ENCODE measurements at regions not wholly inside any gene's neighbourhood (a gene's known extent, or its start where the extent isn't known, plus 50 kb on each side); places are given as distances from the start of the nearest gene placed in this dataset.
"Not testable (repeated sequence)": the region's sequence is repeated elsewhere in the genome, so short reads cannot be mapped to it uniquely, and the experiment has no call there.

DNA sequence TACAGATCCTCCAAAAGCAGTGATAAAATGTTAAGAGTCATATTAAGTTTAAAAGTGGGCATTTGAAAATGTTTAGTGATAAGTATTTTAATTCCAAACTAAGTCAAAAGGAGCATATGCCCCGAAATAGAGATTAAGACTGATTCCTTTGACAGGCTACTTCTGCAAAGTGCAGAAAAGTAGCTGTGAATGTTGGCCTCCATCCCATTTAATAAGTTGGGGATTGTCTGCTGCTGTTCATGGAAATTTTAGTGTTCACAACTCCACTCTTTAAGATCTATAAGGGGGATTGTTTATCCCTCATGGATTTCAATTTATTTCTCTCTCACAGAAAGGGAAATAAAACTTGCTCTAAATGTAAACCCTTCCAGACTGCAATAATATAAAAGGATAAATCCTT lies 278.3 kb downstream of the KCTD12 start:
- DNase-seq = no peak

DNA sequence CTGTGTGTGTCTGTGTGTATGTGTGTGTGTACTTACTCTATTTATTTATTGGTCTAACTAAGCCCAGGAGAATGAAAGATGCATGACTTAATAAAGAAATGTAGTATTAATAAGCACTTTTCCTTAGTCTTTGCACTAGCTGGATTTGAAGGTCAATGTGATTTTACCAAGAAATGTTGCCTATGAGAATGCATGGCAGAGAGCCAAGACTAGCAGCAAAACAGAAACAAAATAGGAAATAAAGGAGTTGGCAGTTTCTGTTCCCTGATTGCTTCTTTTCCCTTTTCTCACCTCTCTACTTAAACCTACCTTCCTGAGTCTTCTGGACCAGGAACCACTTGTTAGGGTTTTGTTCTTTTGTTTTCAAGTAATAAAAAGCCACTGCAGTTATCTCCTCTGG lies 286.1 kb downstream of the KCTD12 start:
- no peak for DNase-seq

DNA sequence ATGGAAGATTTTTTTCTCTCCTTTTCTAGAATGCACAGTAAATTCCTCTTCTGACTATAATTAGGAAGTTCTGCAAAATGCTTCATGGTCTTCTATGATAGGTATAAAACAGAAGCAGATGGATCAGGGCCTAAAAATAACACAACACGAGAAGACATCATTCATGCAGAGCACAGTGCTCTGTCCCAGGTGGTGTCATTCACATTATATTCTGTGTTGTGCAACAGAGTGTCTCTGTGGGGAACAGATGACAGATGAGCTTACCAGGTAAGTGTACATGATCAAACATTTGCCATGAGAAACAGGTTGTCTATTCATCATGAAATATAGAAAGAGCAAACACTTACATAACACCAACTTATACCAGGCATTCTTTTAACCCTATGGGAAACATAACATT lies 288.3 kb downstream of the KCTD12 start:
- no peak for DNase-seq

DNA sequence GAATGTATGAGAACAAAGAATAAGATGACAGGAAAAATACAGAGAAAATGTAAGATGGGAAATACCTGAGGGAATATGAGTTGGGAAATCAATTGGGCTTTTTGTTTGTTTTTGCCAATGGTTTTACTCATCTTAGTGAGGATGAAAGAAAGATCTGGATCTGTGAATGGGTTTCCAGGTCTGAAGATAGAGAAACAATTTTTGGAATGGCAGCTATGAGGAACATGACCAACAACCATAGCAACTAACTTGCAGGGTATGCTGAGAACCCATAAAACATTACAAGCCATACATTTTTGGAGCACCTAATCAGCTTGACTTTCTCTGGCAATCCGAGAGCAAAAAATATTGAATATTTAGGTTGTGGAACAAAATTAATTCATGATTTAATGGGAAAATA lies 290.0 kb downstream of the KCTD12 start:
- DNase-seq = no peak

DNA sequence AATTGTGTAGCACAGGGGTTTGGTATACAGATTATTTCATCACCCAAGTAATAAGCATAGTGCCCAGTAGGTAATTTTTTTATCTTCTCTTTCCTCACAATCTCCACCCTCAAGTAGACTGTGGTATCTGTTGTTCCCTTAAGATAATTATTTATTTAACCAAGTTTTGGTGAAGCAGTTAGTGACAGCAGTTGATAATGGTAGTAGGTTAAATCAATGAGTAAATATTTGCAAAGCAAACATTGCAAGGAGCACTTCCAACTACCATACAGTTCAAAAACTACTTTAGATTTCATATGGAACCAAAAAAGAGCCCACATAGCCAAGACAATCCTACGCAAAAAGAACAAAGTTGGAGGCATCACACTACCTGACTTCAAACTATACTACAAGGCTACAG lies 291.8 kb downstream of the KCTD12 start:
- DNase-seq = no peak

DNA sequence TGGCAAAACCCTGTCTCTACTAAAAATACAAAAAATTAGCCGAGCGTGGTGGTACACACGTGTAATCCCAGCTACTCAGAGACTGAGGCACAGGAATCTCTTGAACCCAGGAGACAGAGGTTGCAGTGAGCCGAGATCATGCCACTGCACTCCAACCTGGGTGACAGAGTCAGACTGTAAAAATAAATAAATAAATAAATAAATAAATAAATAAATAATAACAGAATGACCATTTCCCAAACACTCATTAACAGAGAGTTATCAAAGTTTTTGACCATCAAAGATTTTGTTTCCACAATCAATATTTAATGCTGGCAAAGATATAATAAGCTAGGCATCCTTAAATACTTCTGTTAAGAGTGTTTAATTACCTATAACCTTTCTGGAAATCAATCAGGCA lies 299.4 kb downstream of the KCTD12 start:
- DNase-seq = no peak

DNA sequence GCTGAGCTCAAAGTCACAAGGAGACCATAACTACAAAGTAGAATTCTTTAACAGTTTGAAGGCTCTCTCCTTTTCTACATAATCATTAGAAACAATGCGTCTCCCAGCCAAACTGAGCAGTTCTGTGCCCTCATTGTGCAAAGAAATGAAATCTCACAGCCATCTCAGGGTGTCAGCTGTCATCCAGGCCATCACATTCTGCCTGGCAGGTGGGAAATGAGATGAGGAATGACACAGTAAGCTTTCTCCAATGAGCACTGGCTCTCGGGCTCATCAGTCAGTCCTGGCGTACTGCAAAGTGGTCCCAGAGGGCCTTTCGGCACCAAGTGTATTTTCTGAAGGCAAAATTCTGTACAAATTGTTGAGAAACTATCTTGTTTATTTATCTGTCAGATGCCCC lies 306.5 kb downstream of the KCTD12 start:
- DNase-seq = no peak

DNA sequence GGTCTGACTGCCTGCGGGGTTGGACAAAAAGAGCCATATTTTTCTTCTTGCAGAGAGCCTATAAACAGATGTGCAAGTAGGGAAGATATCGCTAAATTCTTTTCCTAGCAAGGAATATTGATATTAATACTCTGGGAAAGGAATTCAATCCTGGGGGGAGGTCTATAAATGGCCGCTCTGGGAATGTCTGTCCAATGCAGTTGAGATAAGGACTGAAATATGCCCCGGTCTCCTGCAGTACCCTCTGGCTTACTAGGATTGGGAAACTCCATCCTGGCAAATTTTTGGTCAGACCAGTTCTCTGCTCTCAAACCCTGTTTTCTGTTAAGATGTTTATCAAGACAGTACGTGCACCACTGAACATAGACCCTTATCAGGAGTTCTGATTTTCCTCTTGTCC lies 310.6 kb downstream of the KCTD12 start:
- not testable (repeated sequence) for DNase-seq

DNA sequence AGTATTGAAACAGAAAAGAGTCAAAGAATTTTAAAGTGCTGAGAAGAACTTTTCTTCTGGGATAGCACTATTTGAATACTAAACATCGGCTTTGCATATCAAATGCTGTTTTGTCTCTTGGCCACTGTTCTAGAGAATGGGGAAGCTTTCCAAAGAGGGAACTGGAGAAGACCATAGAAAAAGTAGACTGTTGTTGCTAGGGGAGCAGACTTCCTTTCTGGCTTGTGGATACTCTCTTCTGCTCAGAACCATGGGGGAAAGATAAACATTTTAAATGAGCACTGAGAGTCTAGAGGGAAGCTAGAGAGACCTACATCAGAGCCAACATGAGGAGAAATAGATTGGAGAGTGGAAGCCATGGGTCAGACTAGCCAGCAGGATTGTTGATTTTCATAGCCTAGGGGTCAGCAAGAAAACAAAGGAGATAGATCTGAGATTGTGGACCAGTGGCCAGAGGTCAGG lies 315.7 kb downstream of the KCTD12 start:
- no peak for DNase-seq

DNA sequence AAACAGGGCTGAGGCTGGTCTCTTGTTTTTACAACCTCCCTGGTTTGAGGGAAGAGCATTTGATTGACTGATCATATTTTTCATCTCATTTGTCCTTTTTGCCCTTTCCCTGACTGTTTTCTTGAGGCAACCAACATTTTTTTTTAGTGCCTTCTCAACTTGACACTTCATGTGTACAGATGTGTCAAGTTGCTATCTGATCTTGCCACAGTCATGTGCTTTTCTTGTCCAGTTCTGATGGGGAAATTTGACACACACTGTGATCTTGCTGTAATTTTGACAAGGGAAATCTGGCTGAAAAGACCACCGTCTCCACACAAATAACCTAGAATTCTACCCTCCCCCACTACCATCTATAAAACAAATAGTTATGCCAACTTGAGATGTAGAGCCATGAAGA lies 329.6 kb downstream of the KCTD12 start:
- no peak for DNase-seq

DNA sequence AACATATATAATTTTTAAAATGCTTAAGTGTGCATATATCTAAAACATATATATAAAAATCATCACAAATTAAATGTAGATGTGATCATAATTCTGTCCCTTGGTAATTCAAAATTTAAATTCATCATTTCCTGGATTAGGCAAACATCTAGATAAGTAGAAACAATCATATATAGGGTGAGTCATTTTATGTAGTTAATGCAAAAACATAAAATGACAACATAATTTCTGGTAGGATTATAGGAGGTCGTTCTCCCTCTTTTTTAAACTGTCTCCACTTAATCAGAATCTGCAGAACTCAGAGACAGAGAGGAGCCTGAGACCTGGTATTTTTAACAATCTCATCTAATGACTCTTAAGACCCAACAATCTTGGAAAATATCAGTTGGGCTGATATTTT lies 333.4 kb downstream of the KCTD12 start:
- DNase-seq = no peak

DNA sequence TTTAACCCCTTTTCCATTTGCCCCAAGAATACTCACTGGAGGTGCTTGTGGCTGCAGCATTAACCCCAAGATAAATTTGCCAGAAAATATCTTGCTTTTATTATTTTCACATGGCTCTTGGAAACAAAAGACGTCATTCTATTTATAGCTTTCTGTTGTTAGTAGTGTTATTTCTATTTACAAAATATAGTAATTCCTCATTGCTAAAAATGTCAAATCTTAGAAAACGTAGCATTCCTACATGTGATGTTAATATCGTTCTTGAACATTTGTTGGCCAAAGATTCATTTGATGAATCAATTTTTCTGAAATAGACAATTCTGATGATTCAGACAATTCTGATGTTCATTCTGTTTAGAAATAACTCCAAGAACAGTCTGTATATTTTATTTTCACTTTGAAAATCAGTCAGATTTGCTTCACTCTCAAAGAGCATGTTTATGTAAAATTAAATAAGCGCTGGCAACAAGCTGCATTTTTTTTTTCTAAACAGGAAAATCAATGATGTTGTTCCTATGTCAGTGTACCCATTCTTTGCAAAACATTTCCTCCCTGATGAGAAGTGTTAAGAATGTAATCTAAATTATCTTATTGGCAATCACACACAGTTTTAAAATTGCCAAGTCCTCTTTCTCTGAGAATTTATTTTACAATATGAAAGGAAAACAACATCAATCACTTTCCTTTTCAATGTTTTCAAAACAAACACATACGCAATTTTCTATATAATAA lies 334.0 kb downstream of the KCTD12 start:
- DNase-seq = no peak

DNA sequence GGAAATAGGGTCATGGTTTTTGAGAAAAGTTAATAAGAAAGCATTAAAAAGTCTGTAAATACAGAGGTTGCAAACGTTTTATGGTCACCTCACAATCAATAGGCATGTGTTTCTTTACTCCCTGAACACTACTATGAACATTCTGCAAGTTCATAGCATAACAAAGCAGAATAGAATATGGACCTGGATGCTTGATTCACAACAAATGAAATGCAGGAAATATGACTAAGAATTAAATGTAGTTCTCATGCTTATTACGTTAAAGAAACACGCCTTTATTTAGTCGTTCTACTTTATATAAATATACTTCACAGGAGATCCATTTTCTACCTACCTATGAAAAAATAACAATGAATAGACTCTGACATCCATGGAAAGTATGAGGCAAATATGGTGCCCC lies 344.0 kb downstream of the KCTD12 start:
- no peak for DNase-seq

DNA sequence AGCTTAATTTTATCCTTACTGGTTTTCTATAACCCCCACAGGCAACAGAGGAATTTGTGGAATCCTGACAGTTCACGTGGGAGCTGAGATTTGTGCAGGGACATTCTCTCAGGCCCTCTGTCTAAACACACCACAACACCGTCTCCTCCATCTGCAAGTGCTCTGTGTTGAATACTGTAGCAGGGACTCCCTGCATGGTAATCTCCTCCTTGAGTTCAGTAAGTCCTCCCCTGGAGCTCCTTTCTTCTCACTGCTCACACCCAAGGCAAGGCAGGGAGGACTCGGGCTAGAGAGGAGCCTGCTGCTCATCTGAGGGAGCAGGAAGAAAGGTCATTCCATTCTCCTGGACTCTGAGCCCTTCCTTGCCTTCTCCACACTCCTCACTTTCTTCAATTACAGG lies 348.2 kb downstream of the KCTD12 start:
- DNase-seq = no peak

DNA sequence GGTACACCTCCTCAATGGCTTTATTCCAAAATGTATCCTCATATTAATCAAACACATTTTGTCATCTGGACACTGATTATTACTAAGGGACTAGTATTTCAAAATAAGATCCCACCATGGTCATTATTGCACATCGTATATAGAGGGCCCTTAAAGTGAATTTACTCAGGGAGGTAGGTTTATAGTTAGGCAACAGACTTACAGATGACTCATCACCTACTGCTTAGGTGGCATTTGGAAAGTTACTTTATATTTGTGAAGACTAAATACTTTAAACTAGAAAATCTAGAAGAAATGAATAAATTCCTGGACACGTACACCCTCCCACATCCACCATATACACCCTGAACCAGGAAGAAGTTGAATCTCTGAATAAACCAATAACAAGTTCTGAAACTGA lies 353.0 kb downstream of the KCTD12 start:
- peak; percentile 50 for DNase-seq

DNA sequence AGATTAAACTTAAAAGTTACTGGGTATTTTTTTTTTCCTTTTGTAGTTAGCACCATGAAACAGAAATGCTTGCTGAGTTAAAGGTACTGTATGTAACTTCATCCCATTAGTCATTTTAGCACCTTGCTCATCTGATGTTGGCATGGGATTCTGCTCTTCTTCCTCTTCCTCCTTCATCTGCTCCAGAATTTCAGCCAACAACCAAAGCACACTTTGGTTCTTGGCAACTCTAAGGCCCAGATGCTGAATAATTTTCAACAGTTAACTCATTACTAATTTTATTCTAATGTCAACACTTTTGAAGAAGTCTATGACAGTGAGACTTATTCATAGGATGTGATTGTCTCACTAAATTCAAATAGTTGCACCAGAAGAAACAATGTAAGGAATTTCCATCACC lies 359.2 kb downstream of the KCTD12 start:
- DNase-seq = peak; percentile 3

DNA sequence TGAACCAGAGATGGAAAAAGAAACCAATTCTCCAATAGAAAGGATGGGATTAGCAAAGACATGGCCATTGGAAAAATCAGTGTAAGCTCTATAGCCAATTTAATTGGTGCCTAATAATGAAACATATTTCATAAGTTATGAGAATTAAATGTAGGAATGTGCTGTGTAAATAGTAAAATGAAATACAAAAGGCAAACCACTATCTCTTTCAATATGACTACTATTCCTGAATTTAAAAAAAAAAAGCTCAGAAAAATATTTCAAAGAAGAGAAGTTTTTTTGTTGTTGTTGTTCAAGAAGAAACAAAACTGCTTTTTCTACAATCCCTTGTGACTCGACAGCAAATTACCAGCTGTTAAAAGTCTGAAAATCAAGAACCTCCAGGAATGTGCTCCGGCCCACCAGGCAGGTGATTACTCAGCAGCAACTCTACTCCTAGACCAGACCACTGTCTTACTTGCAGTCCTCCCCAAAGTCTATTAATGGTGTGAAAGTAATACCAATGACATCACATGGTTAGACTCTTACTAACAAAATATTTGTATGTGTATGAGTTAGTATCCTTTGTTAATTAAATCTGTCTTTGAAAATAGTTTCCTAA lies 362.4 kb downstream of the KCTD12 start:
- DNase-seq = peak; percentile 21

DNA sequence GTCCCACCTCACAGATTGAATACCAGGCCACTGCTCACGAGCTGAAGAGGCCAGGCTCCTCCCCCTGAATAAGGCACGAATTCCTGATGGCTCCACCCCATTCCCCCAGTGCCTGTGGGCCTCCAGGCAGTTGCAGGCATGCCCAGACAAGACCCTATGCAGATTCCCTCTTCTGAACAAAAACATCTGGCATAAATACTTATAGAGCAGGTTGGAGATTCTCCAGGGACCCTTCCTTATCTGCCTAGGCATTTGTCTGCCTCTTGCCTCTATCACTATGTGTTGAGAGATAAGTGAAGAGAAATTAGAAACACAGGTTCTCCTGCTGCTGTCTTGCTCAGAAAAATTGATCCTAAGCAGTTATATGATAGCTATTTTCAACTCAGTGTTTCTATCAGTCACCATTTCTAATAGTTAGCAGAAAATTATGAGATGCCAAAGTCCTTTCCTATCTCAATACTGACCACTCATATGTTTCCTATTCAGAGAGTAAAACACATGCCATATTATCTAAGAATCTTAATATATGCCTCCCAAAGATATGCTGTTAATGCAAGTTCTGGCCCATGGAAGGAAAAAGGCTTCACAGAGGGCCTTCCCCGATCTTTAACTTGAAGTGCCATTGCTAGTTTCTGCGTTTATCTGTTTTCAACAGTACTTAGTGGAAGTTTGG lies 364.0 kb downstream of the KCTD12 start:
- DNase-seq = no peak

DNA sequence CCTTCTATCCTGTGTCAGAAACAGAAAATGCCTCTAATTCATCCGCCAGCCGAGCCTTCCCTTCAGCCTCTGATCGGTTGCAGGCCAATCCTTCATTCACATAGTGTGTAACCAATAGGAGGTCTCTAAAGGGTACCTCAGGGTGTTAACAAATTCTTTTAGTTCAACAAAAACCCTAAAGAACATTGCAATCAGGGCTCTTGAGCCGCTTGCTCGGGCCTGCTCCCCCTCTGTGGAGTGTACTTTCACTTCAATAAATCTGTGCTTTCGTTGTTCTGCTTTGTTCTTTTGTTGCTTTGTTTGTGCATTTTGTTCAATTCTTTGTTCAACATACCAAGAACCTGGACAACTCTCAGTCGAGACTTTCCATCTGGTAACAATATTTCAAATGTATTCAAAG lies 366.5 kb downstream of the KCTD12 start:
- no peak for DNase-seq

DNA sequence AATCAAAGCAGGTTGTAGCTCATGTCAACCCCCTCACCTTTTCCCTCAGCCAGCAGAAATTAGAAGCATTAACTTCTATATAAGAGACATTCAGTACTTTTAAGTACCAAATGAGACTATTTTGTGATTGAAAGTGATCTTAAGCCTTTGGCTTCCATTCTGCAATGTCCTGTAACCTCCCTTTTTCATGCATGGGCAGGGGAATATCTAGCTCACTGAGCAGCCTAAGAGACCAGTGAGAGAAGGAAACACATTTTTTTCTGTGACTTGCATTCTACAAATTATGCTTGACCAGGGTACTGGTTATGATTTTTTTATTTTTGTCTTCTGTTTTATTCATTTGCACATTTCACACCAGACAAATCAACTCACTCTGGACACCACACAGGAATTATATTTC lies 369.6 kb downstream of the KCTD12 start:
- DNase-seq = no peak

DNA sequence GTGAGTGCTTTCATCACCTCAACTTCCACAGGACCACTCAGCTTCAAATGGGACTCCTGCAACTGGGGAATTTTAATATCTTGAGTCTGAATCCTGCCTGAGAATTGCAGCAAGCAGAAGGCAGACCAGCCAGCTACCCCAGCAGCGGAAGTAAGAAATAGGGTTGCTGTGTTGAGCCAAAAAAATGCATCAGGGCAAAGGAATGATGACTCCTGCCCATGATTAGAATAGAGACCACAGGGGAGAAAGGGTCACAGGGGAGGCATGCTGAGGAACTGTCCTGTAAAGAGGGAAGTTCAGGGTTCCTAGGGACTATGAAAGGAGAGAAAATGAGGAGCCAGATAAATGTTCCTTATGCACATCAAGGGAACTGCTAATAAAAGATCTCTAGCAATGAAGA lies 370.2 kb downstream of the KCTD12 start:
- DNase-seq = peak; percentile 95

DNA sequence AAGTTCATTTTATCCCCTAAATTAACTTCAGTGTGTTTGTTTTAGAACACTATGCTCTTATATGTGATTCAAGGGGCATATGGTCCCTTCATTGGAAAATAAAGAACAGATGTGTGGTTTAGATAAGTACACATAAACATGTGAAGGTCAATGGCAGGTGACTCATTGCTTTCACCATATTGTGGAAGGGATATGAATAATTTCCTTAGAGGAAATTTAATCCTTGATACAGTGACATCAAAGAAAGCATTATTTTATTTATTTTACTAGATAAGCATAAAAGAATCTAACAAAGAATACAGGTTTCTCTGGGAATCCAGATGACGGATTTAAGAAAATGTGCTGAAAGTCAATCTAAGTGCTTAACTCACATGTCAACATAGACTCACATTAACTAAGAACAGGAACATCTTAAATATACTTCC lies 373.5 kb downstream of the KCTD12 start:
- DNase-seq = peak; percentile 96

DNA sequence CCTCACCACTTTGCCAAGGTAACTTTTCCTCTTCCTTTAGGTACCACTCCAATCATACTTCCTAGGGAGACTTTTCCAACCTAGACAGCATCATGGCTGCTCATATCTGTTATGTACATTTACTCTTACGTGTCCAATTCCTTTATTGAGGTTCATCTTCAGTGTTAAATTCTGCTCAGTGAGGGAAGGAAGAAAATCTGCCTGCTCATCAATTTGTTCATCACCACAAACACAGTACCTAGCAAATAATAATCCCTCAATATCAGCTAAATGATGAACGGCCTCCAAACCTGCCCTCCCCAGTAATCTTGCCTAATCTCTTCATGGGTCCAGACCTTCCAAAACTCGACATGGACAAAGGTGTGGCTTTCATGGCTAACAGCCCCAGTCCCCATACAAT lies 380.8 kb downstream of the KCTD12 start:
- no peak for DNase-seq

DNA sequence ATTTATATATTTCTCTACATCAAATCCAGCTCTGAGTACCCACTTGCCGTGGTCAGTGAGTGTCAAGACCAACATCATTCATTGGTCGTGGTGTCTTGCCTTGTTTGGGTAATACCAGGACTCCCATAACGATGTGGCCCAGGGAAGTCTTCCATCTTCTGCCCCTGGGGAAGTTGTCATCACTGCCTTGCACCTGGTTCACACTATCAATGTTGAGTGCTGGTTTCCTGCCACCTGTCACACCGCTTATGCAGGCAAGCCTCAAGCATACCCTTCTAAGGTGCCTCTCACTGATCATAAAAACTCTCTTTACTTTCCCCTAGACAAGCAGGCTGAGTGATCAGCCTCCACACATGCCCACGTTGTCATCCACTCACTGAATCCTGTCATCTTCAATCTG lies 382.4 kb downstream of the KCTD12 start:
- no peak for DNase-seq
